Lower leg skin (tissue), 3 donors: ENCODE measurements at regions not wholly inside any gene's neighbourhood (a gene's known extent, or its start where the extent isn't known, plus 50 kb on each side); places are given as distances from the start of the nearest gene placed in this dataset.

Experiments
- CTCF ChIP-seq, 3 donors: fragments of 450-650 bp; IDR thresholded peaks; one replicate each; pipeline ENCODE4 v1.5.1; 2016; ENCODE audit warnings: antibody characterized with exemption in 3 of 3, mild to moderate bottlenecking in 3 of 3, moderate library complexity in 2 of 3
- POLR2A ChIP-seq, 2 donors: fragments of 450-650 bp; IDR thresholded peaks; one replicate each; pipeline ENCODE4 v1.6.1; 2016 to 2017; ENCODE audit warnings: antibody characterized with exemption in 2 of 2, mild to moderate bottlenecking in 1 of 2, moderate library complexity in 1 of 2

DNA sequence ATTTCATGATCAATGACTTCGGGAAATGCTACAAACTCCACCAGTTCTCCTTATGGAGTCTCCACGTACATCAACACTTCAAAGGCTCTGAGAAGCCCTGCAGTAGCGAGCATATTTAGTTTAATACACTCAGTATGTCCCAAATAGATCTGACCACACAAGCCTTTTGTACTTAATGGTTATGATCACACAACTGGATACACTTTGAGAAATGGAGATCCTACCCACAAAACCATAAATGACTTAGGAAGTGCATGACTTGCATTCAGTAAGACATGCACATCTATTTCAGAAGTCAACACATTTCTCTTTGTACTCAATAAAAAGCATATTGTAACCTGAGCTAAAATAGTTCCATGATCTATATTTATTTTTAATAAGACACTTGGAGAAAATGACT, 103.6 kb upstream of the SPATA12 start:
- TF ChIP-seq CTCF (IDR thresholded peaks at IDR 0.05), result no peak
- TF ChIP-seq POLR2A (IDR thresholded peaks at IDR 0.05), result no peak
